KMS-11 (cell line): ENCODE measurements at regions not wholly inside any gene's neighbourhood (a gene's known extent, or its start where the extent isn't known, plus 50 kb on each side); places are given as distances from the start of the nearest gene placed in this dataset.

Source experiments
- H2AFZ ChIP-seq: fragments of 200-600 bp; sonication (generic); 2 replicates; pipeline ENCODE4 v1.6.1; 2016; ENCODE audit warnings: antibody characterized with exemption, mixed run types, low read depth
- H3K27ac ChIP-seq: fragments of 200-600 bp; sonication (generic); 2 replicates; pipeline ENCODE4 v1.6.1; 2016; ENCODE audit warnings: mild to moderate bottlenecking, mixed run types
- H3K27me3 ChIP-seq: fragments of 200-600 bp; sonication (generic); 2 replicates; pipeline ENCODE4 v1.6.1; 2017; ENCODE audit warnings: mild to moderate bottlenecking, low read depth, mixed run types, moderate library complexity; ENCODE audit not compliant: insufficient read depth
- H3K36me3 ChIP-seq: fragments of 200-600 bp; sonication (generic); 2 replicates; pipeline ENCODE4 v1.6.1; 2017; ENCODE audit warnings: mild to moderate bottlenecking, mixed run types; ENCODE audit not compliant: insufficient read depth
- H3K4me1 ChIP-seq: fragments of 200-600 bp; sonication (generic); 2 replicates; pipeline ENCODE4 v1.6.1; 2016; ENCODE audit warnings: mild to moderate bottlenecking, low read depth, mixed run types; ENCODE audit not compliant: poor library complexity, severe bottlenecking
- H3K4me2 ChIP-seq: fragments of 200-600 bp; sonication (generic); 2 replicates; pipeline ENCODE4 v1.7.0; 2016; ENCODE audit warnings: mild to moderate bottlenecking, mixed run types
- H3K4me3 ChIP-seq: fragments of 200-600 bp; sonication (generic); IDR thresholded peaks from 2 replicates; pipeline ENCODE4 v1.6.1; 2017; ENCODE audit warnings: low read depth, low read length, mixed read lengths; ENCODE audit not compliant: insufficient read depth
- H3K79me2 ChIP-seq: fragments of 200-600 bp; sonication (generic); 2 replicates; pipeline ENCODE4 v1.6.1; 2016; ENCODE audit warnings: low read depth, mixed run types; ENCODE audit not compliant: insufficient read depth
- H3K9ac ChIP-seq: fragments of 200-600 bp; sonication (generic); 2 replicates; pipeline ENCODE4 v1.6.1; 2016; ENCODE audit warnings: mild to moderate bottlenecking, mixed run types
- H4K20me1 ChIP-seq: fragments of 200-600 bp; sonication (generic); 2 replicates; pipeline ENCODE4 v1.6.1; 2016; ENCODE audit warnings: mild to moderate bottlenecking, mixed run types; ENCODE audit not compliant: insufficient read depth
- TF ChIP-seq, protein P1 (sequence below): fragments of 200-600 bp; sonication (generic); conservative IDR thresholded peaks from 2 replicates; pipeline ENCODE4 v1.6.1; 2017; ENCODE audit warnings: low read depth, mild to moderate bottlenecking, antibody characterized with exemption, low read length, moderate library complexity, mixed read lengths

DNA sequence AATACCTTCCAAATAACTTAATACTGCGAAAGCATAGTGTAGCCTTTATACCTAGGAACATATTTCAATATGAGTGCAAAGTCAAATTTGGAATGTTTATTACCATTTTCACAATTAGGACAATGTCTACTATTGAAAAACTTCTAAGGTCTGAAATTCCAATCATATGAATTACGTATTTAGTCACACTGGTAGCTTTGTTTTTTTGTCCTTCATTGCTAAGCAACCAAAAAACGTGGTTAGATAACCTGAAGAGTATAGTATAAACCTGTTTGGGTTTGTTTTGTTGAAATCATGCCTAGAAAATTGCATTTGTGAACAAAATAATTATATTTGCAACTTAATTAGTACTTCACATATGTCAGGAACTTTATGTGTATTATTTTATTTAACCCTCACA lies 134.2 kb downstream of the FBXO4 start:
- Histone ChIP-seq H4K20me1 (no peaks in the 10 kb centered on the region), H3K9ac (no peak overlapping the region), H3K27me3 (no peaks in the 10 kb centered on the region), H2AFZ (no peak overlapping the region), H3K4me3 (no peak overlapping the region), H3K4me2 (no peak overlapping the region), H3K79me2 (no peaks in the 10 kb centered on the region), H3K27ac (no peak overlapping the region), H3K36me3 (no peaks in the 10 kb centered on the region), H3K4me1 (no peaks in the 10 kb centered on the region)
- TF ChIP-seq, protein P1, sequence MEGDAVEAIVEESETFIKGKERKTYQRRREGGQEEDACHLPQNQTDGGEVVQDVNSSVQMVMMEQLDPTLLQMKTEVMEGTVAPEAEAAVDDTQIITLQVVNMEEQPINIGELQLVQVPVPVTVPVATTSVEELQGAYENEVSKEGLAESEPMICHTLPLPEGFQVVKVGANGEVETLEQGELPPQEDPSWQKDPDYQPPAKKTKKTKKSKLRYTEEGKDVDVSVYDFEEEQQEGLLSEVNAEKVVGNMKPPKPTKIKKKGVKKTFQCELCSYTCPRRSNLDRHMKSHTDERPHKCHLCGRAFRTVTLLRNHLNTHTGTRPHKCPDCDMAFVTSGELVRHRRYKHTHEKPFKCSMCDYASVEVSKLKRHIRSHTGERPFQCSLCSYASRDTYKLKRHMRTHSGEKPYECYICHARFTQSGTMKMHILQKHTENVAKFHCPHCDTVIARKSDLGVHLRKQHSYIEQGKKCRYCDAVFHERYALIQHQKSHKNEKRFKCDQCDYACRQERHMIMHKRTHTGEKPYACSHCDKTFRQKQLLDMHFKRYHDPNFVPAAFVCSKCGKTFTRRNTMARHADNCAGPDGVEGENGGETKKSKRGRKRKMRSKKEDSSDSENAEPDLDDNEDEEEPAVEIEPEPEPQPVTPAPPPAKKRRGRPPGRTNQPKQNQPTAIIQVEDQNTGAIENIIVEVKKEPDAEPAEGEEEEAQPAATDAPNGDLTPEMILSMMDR: no peak

DNA sequence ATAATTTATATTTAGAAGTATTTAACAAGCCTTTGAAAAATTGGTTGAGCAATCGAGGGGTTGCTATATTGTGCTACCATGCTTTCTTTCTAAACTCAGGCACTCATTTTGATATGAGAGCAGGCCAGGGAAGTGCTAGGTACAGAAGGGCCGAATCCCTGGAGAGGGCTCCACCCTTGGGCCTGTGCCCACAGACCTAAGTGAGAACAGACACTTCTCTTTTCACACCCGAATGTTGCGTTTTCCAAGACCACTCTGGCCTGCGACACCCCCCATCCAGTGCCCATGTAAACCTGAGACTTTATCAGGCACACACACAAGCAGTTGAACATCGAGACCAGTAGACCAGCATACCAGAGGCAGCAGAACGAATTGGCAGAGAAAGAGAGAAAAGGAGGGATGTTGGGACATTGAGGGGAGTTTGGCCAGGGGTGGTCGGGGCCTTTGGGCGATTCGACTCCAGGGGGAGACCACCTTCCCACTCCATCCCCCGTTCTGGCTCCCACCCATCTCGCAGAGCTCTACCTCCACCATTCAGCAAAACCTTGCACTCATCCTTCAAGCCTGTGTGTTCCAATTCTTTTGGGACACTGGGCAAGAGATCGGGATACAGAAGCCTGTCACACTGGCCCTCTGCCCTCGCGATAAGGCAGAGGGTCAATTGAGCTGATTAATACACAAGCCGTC lies 134.8 kb downstream of the FBXO4 start:
- H2AFZ ChIP-seq: no peak overlapping the region
- no peak overlapping the region for H3K4me2 ChIP-seq
- H3K27me3 ChIP-seq: no peaks in the 10 kb centered on the region
- no peaks in the 10 kb centered on the region for H4K20me1 ChIP-seq
- TF ChIP-seq, protein P1: no peak
- H3K79me2 ChIP-seq: no peaks in the 10 kb centered on the region
- H3K9ac ChIP-seq: no peak overlapping the region
- no peaks in the 10 kb centered on the region for H3K36me3 ChIP-seq
- no peak overlapping the region for H3K27ac ChIP-seq
- no peak overlapping the region for H3K4me3 ChIP-seq
- no peaks in the 10 kb centered on the region for H3K4me1 ChIP-seq

DNA sequence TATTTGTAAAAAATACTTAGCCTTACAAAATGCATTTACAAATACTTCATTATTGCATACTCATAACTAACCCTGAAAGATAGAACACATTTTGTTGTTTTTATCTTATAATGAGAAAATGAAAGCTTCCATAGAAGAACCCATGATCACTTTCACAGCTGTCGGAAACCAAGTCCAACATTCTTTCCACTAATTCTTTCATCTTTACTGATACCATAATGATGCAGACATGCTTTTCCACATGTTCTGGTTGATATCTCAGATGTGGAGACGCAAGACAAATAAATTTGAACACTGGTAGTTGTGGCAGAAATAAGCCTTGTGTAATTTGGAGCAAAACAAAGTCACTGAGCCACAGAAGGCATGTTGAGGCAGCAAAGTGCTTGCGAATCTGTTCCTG lies 136.0 kb downstream of the FBXO4 start:
- Histone ChIP-seq H3K27me3 (no peaks in the 10 kb centered on the region), H3K36me3 (no peaks in the 10 kb centered on the region), H3K27ac (no peak overlapping the region), H3K4me1 (no peaks in the 10 kb centered on the region), H3K9ac (no peak overlapping the region), H4K20me1 (no peaks in the 10 kb centered on the region), H2AFZ (no peak overlapping the region), H3K4me2 (no peak overlapping the region), H3K4me3 (no peak overlapping the region), H3K79me2 (no peaks in the 10 kb centered on the region)
- TF ChIP-seq, protein P1: no peak

DNA sequence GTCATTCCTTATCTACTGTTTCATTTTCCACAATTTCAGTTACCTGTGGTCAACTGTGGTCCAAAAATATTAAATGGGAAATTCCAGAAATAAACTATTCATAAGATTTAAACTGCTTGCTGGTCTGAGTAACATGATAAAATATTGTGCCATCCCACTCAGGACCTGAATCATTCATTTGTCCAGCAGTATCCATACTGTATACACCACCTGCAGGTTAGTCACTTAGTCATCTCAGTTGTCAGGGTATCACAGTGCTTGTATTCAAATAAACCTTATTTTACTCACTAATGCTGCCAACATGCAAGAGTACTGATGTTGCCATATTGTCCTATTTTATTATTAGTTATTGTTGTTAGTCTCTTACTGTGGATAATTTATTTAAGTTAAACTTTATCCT lies 139.7 kb downstream of the FBXO4 start:
- no peaks in the 10 kb centered on the region for H3K27me3 ChIP-seq
- no peak overlapping the region for H3K27ac ChIP-seq
- no peak overlapping the region for H3K4me3 ChIP-seq
- H3K36me3 ChIP-seq: no peaks in the 10 kb centered on the region
- H4K20me1 ChIP-seq: no peaks in the 10 kb centered on the region
- no peaks in the 10 kb centered on the region for H3K4me1 ChIP-seq
- no peak overlapping the region for H2AFZ ChIP-seq
- H3K4me2 ChIP-seq: no peak overlapping the region
- H3K79me2 ChIP-seq: no peaks in the 10 kb centered on the region
- no peak overlapping the region for H3K9ac ChIP-seq
- TF ChIP-seq, protein P1: no peak
